Gastrocnemius medialis (tissue), 4 donors: ENCODE measurements at regions not wholly inside any gene's neighbourhood (a gene's known extent, or its start where the extent isn't known, plus 50 kb on each side); places are given as distances from the start of the nearest gene placed in this dataset.

Experiments
- ATAC-seq, 2 donors: fragments of 150-250 bp; one replicate each; pipeline ENCODE4 v1.9.1; 2016
- DNase-seq, 2 donors: peaks; one replicate each; pipeline ENCODE4 v3.0.0-alpha.2; 2019
- H3K27ac ChIP-seq, 4 donors: fragments of 200-600 bp; sonication (generic); 1 replicate in 1 of 4; 2 replicates in 3 of 4; pipeline ENCODE4 v1.5.1; 2016 to 2018; ENCODE audit warnings: mild to moderate bottlenecking in 2 of 4, moderate library complexity in 1 of 4
- H3K27me3 ChIP-seq, 3 donors: fragments of 200-600 bp; sonication (generic) in 2 of 3; 1 replicate in 1 of 3; 2 replicates in 2 of 3; pipeline versions ENCODE4 v1.5.1 to v1.6.0; 2016 to 2019; ENCODE audit warnings: mild to moderate bottlenecking in 1 of 3, moderate library complexity in 1 of 3
- H3K36me3 ChIP-seq, 2 donors: fragments of 200-600 bp; sonication (generic) in 1 of 2; one replicate each; pipeline ENCODE4 v1.5.1; 2017 to 2018
- H3K4me1 ChIP-seq, 2 donors: fragments of 200-600 bp; sonication (generic) in 1 of 2; one replicate each; pipeline ENCODE4 v1.5.1; 2016 to 2017; ENCODE audit warnings: mild to moderate bottlenecking in 2 of 2
- H3K4me3 ChIP-seq, 4 donors: fragments of 200-600 bp; sonication (generic) in 3 of 4; 1 replicate in 1 of 4; 2 replicates in 3 of 4; pipeline ENCODE4 v1.5.1; 2016 to 2019; ENCODE audit warnings: mild to moderate bottlenecking in 2 of 4
- H3K9me3 ChIP-seq, 3 donors: fragments of 200-600 bp; sonication (generic) in 2 of 3; 1 replicate in 1 of 3; 2 replicates in 2 of 3; pipeline ENCODE4 v1.5.1; 2016 to 2019
- CTCF ChIP-seq, 5 experiments: fragments of 450-650 bp in 3 of 5; fragments of 200-600 bp in 2 of 5; sonication (generic) in 2 of 5; IDR thresholded peaks in 4 of 5; conservative IDR thresholded peaks in 1 of 5; 1 replicate in 4 of 5; 2 replicates in 1 of 5; pipeline ENCODE4 v1.5.1; 2016 to 2019; ENCODE audit warnings: antibody characterized with exemption in 5 of 5, mild to moderate bottlenecking in 3 of 5, moderate library complexity in 3 of 5
- POLR2A ChIP-seq, 2 donors: fragments of 450-650 bp; IDR thresholded peaks; one replicate each; pipeline ENCODE4 v1.6.1; 2017; ENCODE audit warnings: antibody characterized with exemption in 2 of 2, mild to moderate bottlenecking in 2 of 2, moderate library complexity in 2 of 2
- in situ Hi-C, 4 donors: fragments of 200-750 bp; cut with MboI; loops; one replicate each; pipeline versions ENCODE4 v1.15.0 to v1.8.0; 2017; ENCODE audit warnings: low sequenced_read_pairs in 4 of 4
- intact Hi-C: fragments of 100-400 bp; cut with DNase I; formaldehyde crosslinking; loops from one replicate; pipeline ENCODE4 v1.15.1; 2023; ENCODE audit warnings: low total_unique reads

- in situ Hi-C loops, result no loop called here
- ATAC-seq (no peak), DNase-seq (no peak)
- no peaks in the 10 kb centered on the region for H3K4me1 ChIP-seq
- H3K27ac ChIP-seq, result no peak overlapping the region
- H3K27me3 ChIP-seq, result no peaks in the 10 kb centered on the region
- H3K4me3 ChIP-seq, result no peak overlapping the region
- no peaks in the 10 kb centered on the region for H3K9me3 ChIP-seq
- TF ChIP-seq POLR2A (IDR thresholded peaks at IDR 0.05), result no peak
- no peak for TF ChIP-seq CTCF (IDR thresholded peaks at IDR 0.05 in 4 of 5, conservative IDR thresholded peaks at IDR 0.05 in 1 of 5)
- intact Hi-C loops, result no loop called here
- H3K36me3 ChIP-seq, result no peaks in the 10 kb centered on the region
Measured at GRCh38 chr2:16166327-16166981, 226.1 kb downstream of the MYCN start.

GRCh38 chr2:16165518-16166326, 225.4 kb downstream of the MYCN start:
- intact Hi-C loops (no loop called here), in situ Hi-C loops (no loop called here)
- no peak for TF ChIP-seq CTCF (IDR thresholded peaks at IDR 0.05 in 4 of 5, conservative IDR thresholded peaks at IDR 0.05 in 1 of 5)
- no peak for TF ChIP-seq POLR2A (IDR thresholded peaks at IDR 0.05)
- H3K4me1 ChIP-seq, result no peaks in the 10 kb centered on the region
- DNase-seq (no peak), ATAC-seq (no peak)
- H3K27ac ChIP-seq, result no peak overlapping the region
- H3K4me3 ChIP-seq, result no peak overlapping the region
- H3K9me3 ChIP-seq, result no peaks in the 10 kb centered on the region
- no peaks in the 10 kb centered on the region for H3K36me3 ChIP-seq
- H3K27me3 ChIP-seq, result no peaks in the 10 kb centered on the region

GRCh38 chr2:16162491-16163040, 222.2 kb downstream of the MYCN start:
- H3K36me3 ChIP-seq, result no peaks in the 10 kb centered on the region
- no peaks in the 10 kb centered on the region for H3K9me3 ChIP-seq
- in situ Hi-C loops (no loop called here), intact Hi-C loops (no loop called here)
- H3K27ac ChIP-seq, result no peak overlapping the region
- no peaks in the 10 kb centered on the region for H3K4me1 ChIP-seq
- TF ChIP-seq POLR2A (IDR thresholded peaks at IDR 0.05) (no peak), CTCF (IDR thresholded peaks at IDR 0.05 in 4 of 5, conservative IDR thresholded peaks at IDR 0.05 in 1 of 5) (no peak)
- H3K27me3 ChIP-seq, result no peaks in the 10 kb centered on the region
- no peak for ATAC-seq
- no peak for DNase-seq
- no peak overlapping the region for H3K4me3 ChIP-seq

- H3K27ac ChIP-seq, result no peak overlapping the region
- no peak overlapping the region for H3K4me3 ChIP-seq
- no peak for TF ChIP-seq POLR2A (IDR thresholded peaks at IDR 0.05)
- TF ChIP-seq CTCF (IDR thresholded peaks at IDR 0.05 in 4 of 5, conservative IDR thresholded peaks at IDR 0.05 in 1 of 5), result no peak
- no peaks in the 10 kb centered on the region for H3K4me1 ChIP-seq
- ATAC-seq (no peak), DNase-seq (no peak)
- H3K27me3 ChIP-seq, result no peaks in the 10 kb centered on the region
- H3K36me3 ChIP-seq, result no peaks in the 10 kb centered on the region
- no peaks in the 10 kb centered on the region for H3K9me3 ChIP-seq
- in situ Hi-C loops, result no loop called here
- intact Hi-C loops, result no loop called here
Measured at GRCh38 chr2:16161768-16162490, 221.6 kb downstream of the MYCN start.
